ENCODE measurements at regions not wholly inside any gene's neighbourhood (a gene's known extent, or its start where the extent isn't known, plus 50 kb on each side); places are given as distances from the start of the nearest gene placed in this dataset.

DNA sequence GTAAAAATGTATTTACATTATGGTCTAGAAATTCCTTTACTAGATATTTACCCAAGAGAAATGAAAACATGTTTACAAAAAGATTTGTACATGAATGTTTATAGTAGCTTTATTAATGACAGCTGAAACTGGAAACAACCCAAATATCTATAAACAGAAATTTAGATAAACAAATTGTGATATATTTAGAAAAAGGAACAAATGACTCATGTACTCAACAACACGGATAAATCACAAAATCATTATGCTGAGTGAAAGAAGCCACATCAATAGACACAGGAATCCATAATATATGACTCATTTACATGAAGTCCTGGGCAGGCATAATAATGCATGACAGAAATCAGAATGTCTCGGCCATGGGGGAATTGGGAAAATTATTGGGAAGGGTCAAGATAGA, 1020.2 kb downstream of the SQOR start:
- Histone ChIP-seq H3K27me3 (ENCODE audit: insufficient read depth, low read length) (no peaks in the 10 kb centered on the region), H3K79me2 (ENCODE audit: insufficient read depth, low read length) (no peaks in the 10 kb centered on the region), H2AFZ (ENCODE audit: low read depth, low read length, poor library complexity, severe bottlenecking) (no peak overlapping the region), H3K9me2 (ENCODE audit: insufficient read depth) (no peaks in the 10 kb centered on the region), H3K9ac (ENCODE audit: low read length) (no peak overlapping the region), H3K36me3 (ENCODE audit: control insufficient read depth in 1 of 2, insufficient read depth in 2 of 2, low read length in 2 of 2) (no peaks in the 10 kb centered on the region), H3K27ac (ENCODE audit: low read depth, low read length) (no peak overlapping the region), H3K4me1 (ENCODE audit: control insufficient read depth in 1 of 2, insufficient read depth in 2 of 2, low read length in 2 of 2) (no peaks in the 10 kb centered on the region), H3K4me3 (replicated peaks in 1 of 2; ENCODE audit: low read depth in 1 of 2, low read length in 2 of 2) (no peak overlapping the region), H3K4me2 (ENCODE audit: low read length) (no peak overlapping the region), H4K20me1 (ENCODE audit: insufficient read depth) (no peaks in the 10 kb centered on the region), H3K9me3 (ENCODE audit: control insufficient read depth in 1 of 2, insufficient read depth in 1 of 2, low read depth in 1 of 2, low read length in 2 of 2) (peaks cover 14 to 39% of the 10 kb centered on the region in 2 experiments; a peak in 2 of 4 replicates)
- TF ChIP-seq ZNF274 (IDR thresholded peaks at IDR 0.05; ENCODE audit: low read depth, low read length): no peak
- no peak for TF ChIP-seq SIN3A (IDR thresholded peaks at IDR 0.05; ENCODE audit: low read depth)
- no peak for TF ChIP-seq CTCF (IDR thresholded peaks at IDR 0.05 in 2 of 3, conservative IDR thresholded peaks at IDR 0.05 in 1 of 3; ENCODE audit: borderline replicate concordance in 1 of 3, insufficient read depth in 1 of 3, low read depth in 2 of 3, low read length in 2 of 3)
- TF ChIP-seq CEBPB (IDR thresholded peaks at IDR 0.05; ENCODE audit: low read depth): no peak
- no peak for TF ChIP-seq EGR1 (IDR thresholded peaks at IDR 0.05; ENCODE audit: low read depth)
- no peak for TF ChIP-seq TCF7L2 (IDR thresholded peaks at IDR 0.05; ENCODE audit: borderline replicate concordance, extremely low read depth, insufficient read depth, insufficient read length)
- no peak for TF ChIP-seq POLR2A (IDR thresholded peaks at IDR 0.05; ENCODE audit: borderline replicate concordance, extremely low read depth, insufficient read depth, insufficient read length)
- TF ChIP-seq ZFX (IDR thresholded peaks at IDR 0.05): no peak
- no peak for TF ChIP-seq EZH2 (IDR thresholded peaks at IDR 0.05)
- TF ChIP-seq EZH2phosphoT487 (IDR thresholded peaks at IDR 0.05; ENCODE audit: borderline replicate concordance): no peak
- POLR2A ChIA-PET: no interaction called here
- RAD21 ChIA-PET (ENCODE audit: low non-redundant PET in 1 of 2, low total read pairs in 2 of 2, uncharacterized antibody in 2 of 2, unreplicated experiment in 2 of 2): no interaction called here
- ATAC-seq: no peak
- no peak for DNase-seq (ENCODE audit: low read depth, low spot score)
- BruUV-seq (replicated peaks): no TSS peak
- CTCF ChIA-PET: no interaction called here
- intact Hi-C loops (cut with micrococcal nuclease): no loop called here

All from HCT116 (cell line).